Right atrium auricular region (tissue), 2 donors: ENCODE measurements at regions not wholly inside any gene's neighbourhood (a gene's known extent, or its start where the extent isn't known, plus 50 kb on each side); places are given as distances from the start of the nearest gene placed in this dataset.

Experiments
- DNase-seq: peaks from one replicate; pipeline ENCODE4 v3.0.0-alpha.2; 2019; ENCODE audit warnings: low spot score
- H3K27ac ChIP-seq, 2 donors: fragments of 200-600 bp; sonication (generic); 1 replicate in 1 of 2; 2 replicates in 1 of 2; pipeline ENCODE4 v1.5.1; 2016 to 2019
- H3K27me3 ChIP-seq, 2 donors: fragments of 200-600 bp; sonication (generic); one replicate each; pipeline versions ENCODE4 v1.5.1 to v1.6.0; 2017 to 2019
- H3K36me3 ChIP-seq: fragments of 200-600 bp; sonication (generic); one replicate; pipeline ENCODE4 v1.5.1; 2016
- H3K4me1 ChIP-seq, 2 donors: fragments of 200-600 bp; sonication (generic); one replicate each; pipeline versions ENCODE4 v1.5.1 to v1.6.0; 2017 to 2019
- H3K4me3 ChIP-seq, 2 donors: fragments of 200-600 bp; sonication (generic); 1 replicate in 1 of 2; 2 replicates in 1 of 2; pipeline ENCODE4 v1.5.1; 2017 to 2019; ENCODE audit warnings: mild to moderate bottlenecking in 1 of 2, moderate library complexity in 1 of 2
- H3K9me3 ChIP-seq, 2 donors: fragments of 200-600 bp; sonication (generic); one replicate each; pipeline ENCODE4 v1.5.1; 2019
- TF ChIP-seq, protein P1 (sequence below), 2 donors: fragments of 200-600 bp; sonication (generic); IDR thresholded peaks; one replicate each; pipeline ENCODE4 v1.5.1; 2019; ENCODE audit warnings: antibody characterized with exemption in 2 of 2

DNA sequence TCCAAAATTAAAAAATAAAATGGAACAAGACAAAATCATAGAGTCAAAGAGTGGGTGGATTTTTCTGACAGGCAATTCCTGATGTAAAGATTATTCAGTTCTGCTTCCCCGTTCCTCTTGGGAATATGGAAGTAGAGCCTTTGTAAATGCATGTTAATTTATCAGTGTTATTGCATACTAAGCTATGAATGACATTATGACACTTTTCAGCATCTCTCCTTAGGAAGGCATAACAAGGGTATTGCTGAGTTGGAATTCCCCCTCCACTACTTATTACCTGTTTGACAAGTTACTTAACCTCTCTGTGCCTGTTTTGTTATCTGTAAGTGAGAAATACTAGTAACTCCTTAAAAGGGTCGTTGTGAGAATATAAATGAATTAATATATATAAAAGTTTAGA lies 640.4 kb downstream of the LMO4 start:
- no peaks in the 10 kb centered on the region for H3K9me3 ChIP-seq
- H3K4me1 ChIP-seq = no peaks in the 10 kb centered on the region
- TF ChIP-seq, protein P1, sequence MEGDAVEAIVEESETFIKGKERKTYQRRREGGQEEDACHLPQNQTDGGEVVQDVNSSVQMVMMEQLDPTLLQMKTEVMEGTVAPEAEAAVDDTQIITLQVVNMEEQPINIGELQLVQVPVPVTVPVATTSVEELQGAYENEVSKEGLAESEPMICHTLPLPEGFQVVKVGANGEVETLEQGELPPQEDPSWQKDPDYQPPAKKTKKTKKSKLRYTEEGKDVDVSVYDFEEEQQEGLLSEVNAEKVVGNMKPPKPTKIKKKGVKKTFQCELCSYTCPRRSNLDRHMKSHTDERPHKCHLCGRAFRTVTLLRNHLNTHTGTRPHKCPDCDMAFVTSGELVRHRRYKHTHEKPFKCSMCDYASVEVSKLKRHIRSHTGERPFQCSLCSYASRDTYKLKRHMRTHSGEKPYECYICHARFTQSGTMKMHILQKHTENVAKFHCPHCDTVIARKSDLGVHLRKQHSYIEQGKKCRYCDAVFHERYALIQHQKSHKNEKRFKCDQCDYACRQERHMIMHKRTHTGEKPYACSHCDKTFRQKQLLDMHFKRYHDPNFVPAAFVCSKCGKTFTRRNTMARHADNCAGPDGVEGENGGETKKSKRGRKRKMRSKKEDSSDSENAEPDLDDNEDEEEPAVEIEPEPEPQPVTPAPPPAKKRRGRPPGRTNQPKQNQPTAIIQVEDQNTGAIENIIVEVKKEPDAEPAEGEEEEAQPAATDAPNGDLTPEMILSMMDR (IDR thresholded peaks at IDR 0.05) = no peak
- H3K27me3 ChIP-seq = no peaks in the 10 kb centered on the region
- DNase-seq = no peak
- no peaks in the 10 kb centered on the region for H3K36me3 ChIP-seq
- H3K27ac ChIP-seq = no peak overlapping the region
- no peak overlapping the region for H3K4me3 ChIP-seq

DNA sequence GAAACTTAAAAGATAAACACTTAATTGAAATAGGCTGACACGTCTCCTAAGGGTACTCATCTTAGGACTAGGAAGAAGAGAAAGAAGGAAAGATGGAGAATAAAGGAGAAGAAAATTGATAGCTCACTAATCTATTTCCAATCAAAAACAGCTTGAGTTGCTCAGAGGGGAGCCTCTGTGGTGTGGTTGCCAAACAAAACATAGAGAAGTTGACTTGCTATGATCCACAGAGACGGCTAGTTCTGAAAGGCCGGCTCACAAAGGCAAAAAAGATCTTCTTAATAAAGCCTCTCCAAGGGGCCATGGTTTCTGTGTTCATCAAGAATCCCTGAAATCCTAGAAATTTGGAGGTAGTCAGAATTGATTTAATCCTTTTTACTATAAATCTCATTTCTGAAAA lies 644.1 kb downstream of the LMO4 start:
- H3K9me3 ChIP-seq = no peaks in the 10 kb centered on the region
- no peaks in the 10 kb centered on the region for H3K36me3 ChIP-seq
- no peak for DNase-seq
- no peak overlapping the region for H3K27ac ChIP-seq
- H3K4me1 ChIP-seq = no peaks in the 10 kb centered on the region
- no peak overlapping the region for H3K4me3 ChIP-seq
- H3K27me3 ChIP-seq = no peaks in the 10 kb centered on the region
- TF ChIP-seq, protein P1 (IDR thresholded peaks at IDR 0.05) = no peak

DNA sequence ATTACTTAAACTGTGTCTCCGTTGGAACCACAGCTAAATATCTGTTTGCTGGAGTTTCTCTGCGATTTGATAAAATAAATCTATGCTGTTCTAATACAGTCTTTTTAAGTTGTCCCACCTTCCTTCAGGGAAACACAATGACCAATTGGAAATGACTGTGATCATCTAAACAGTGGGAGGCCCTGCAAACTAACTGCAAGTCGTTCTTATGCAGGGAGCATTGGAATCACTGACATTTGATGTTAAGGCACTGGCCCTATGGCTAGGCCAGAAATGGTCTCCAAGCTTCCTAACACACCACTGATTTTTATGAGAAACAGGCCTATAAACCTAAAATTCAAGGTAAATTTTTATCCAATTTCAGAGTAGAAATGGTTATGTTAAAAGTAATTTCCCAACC lies 645.2 kb downstream of the LMO4 start:
- no peak for DNase-seq
- Histone ChIP-seq H3K27me3 (no peaks in the 10 kb centered on the region), H3K9me3 (no peaks in the 10 kb centered on the region), H3K27ac (no peak overlapping the region), H3K4me1 (no peaks in the 10 kb centered on the region), H3K36me3 (no peaks in the 10 kb centered on the region), H3K4me3 (no peak overlapping the region)
- TF ChIP-seq, protein P1 (IDR thresholded peaks at IDR 0.05) = no peak

DNA sequence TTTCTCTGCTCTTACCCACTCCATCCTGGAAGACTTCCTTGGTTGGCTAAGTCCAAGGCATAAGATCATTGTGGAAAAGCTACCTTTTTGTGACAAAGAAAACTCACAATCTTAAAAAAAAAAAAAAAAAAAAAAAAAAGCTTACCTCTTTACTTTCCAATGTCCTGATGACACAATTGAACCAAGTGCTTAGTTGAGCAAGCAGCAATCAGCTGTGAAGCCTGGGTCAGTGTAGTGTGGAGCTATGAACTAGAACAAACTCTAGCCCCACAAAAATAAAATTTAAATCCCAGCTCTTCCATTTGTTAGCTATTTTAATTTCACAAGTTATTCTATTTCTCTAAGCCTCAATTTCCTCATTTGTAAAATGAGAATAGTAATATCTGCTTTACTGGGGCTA lies 647.6 kb downstream of the LMO4 start:
- no peaks in the 10 kb centered on the region for H3K27me3 ChIP-seq
- no peaks in the 10 kb centered on the region for H3K4me1 ChIP-seq
- no peak overlapping the region for H3K27ac ChIP-seq
- H3K4me3 ChIP-seq = no peak overlapping the region
- no peaks in the 10 kb centered on the region for H3K36me3 ChIP-seq
- H3K9me3 ChIP-seq = no peaks in the 10 kb centered on the region
- TF ChIP-seq, protein P1 (IDR thresholded peaks at IDR 0.05) = no peak
- DNase-seq = no peak

DNA sequence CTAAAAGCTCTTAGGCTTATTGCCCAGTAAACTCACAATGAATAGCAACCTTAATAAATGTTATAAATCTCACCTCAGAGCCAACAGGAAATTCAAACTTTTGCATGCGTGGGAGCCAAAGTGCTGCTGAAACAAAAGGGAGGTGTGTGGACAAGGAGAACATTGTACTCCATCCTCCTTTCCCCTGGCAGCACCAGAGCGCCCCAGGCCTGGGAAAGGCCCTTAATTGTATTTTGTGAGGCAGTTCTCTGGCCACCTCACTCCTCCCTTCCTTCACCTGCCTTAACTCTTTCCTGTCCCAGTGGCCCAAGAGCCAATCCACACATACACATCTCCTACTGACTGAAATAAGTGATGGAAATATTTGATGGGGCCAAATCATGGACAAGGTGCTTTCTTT lies 648.5 kb downstream of the LMO4 start:
- Histone ChIP-seq H3K27me3 (no peaks in the 10 kb centered on the region), H3K4me3 (no peak overlapping the region), H3K36me3 (no peaks in the 10 kb centered on the region), H3K4me1 (no peaks in the 10 kb centered on the region), H3K27ac (no peak overlapping the region), H3K9me3 (no peaks in the 10 kb centered on the region)
- DNase-seq = no peak
- TF ChIP-seq, protein P1 (IDR thresholded peaks at IDR 0.05) = no peak

DNA sequence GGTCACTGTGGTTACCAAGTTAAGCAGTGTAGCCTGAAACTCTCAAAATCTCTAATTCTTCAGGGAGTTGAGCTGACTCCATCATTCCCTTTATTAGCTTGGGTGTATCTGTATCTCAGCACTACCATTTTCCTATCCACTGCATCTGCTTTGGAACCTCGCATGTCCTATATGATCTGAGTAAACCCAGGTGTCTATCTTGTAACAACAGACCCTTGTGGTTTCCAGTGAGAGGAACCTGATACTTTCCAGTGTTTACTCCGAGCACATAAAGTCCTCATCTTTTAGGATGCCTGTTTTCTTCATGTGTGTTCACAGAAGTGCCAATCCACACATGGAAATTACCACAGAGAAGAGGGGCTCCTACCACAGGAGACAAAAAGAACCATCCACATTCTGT lies 650.4 kb downstream of the LMO4 start:
- H3K4me3 ChIP-seq = no peak overlapping the region
- no peaks in the 10 kb centered on the region for H3K4me1 ChIP-seq
- H3K36me3 ChIP-seq = no peaks in the 10 kb centered on the region
- TF ChIP-seq, protein P1 (IDR thresholded peaks at IDR 0.05) = no peak
- H3K9me3 ChIP-seq = no peaks in the 10 kb centered on the region
- DNase-seq = no peak
- H3K27me3 ChIP-seq = no peaks in the 10 kb centered on the region
- H3K27ac ChIP-seq = no peak overlapping the region
